ENCODE measurements at regions not wholly inside any gene's neighbourhood (a gene's known extent, or its start where the extent isn't known, plus 50 kb on each side); places are given as distances from the start of the nearest gene placed in this dataset.

DNA sequence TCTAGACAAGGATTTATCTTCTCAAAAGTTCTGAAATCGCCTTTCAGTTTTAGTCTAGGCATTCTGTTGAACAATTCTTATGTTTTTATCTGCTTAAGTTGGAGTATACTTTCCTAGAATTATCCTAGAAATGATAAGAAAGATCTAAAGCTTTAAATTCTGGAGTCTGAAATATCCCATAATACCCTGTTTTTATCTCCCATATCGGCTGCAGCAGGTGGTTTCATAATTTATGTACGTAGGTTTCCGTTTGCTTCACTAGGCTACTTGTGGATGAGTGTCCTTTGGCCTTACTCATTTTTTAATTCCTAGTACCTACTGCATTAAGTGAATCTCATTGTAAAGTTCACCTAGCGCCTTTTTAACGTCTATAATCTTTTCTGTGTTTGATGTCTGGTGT is 58.5 kb upstream of the MGAT5 start:
- TF ChIP-seq, protein P1, sequence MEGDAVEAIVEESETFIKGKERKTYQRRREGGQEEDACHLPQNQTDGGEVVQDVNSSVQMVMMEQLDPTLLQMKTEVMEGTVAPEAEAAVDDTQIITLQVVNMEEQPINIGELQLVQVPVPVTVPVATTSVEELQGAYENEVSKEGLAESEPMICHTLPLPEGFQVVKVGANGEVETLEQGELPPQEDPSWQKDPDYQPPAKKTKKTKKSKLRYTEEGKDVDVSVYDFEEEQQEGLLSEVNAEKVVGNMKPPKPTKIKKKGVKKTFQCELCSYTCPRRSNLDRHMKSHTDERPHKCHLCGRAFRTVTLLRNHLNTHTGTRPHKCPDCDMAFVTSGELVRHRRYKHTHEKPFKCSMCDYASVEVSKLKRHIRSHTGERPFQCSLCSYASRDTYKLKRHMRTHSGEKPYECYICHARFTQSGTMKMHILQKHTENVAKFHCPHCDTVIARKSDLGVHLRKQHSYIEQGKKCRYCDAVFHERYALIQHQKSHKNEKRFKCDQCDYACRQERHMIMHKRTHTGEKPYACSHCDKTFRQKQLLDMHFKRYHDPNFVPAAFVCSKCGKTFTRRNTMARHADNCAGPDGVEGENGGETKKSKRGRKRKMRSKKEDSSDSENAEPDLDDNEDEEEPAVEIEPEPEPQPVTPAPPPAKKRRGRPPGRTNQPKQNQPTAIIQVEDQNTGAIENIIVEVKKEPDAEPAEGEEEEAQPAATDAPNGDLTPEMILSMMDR (IDR thresholded peaks at IDR 0.05; ENCODE audit: borderline replicate concordance, extremely low read depth, insufficient read depth) = no peak
- intact Hi-C loops (cut with DNase I) = no loop called here
- no peak for FAIRE-seq
- H3K27me3 ChIP-seq (ENCODE audit: control insufficient read depth, insufficient read depth, low read length) = no peaks in the 10 kb centered on the region
- no peak overlapping the region for H3K27ac ChIP-seq (ENCODE audit: low read depth in 2 of 2, low read length in 2 of 2)
- H3K36me3 ChIP-seq (ENCODE audit: control insufficient read depth in 2 of 3, insufficient read depth in 3 of 3, low read length in 3 of 3) = no peaks in the 10 kb centered on the region
- H3K9ac ChIP-seq (ENCODE audit: low read length in 3 of 3) = no peak overlapping the region
- DNase-seq = no peak
- peaks cover 0 to 39% (median 19%) of the 10 kb centered on the region in 3 donors for H3K4me1 ChIP-seq (ENCODE audit: control insufficient read depth in 2 of 3, insufficient read depth in 2 of 3, low read depth in 1 of 3, low read length in 3 of 3)
- no peaks in the 10 kb centered on the region for H3K9me3 ChIP-seq (ENCODE audit: control insufficient read depth in 2 of 3, insufficient read depth in 1 of 3, low read length in 3 of 3)
- H3K4me3 ChIP-seq (ENCODE audit: low read length in 3 of 3) = no peak overlapping the region

DNA sequence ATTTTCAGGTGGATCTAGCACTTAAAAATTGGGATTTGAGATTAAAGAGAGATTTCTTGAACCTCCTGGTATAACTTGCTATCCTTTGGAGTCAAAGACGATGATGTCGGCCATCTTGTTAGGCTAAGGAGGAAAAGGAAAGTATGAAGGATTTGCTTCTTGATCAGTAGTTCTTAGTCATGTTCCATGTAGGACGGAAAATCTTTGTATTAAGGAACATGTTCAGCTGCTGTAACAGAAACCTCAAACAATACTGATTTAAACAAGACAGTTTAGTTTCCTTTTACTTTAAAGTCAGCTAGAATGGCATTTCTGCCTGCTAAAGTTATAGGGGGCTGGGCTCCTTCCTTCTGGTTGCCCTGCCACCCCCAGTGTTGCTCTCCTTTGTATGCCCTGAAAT is 56.4 kb upstream of the MGAT5 start:
- H3K36me3 ChIP-seq (ENCODE audit: control insufficient read depth in 2 of 3, insufficient read depth in 3 of 3, low read length in 3 of 3) = no peaks in the 10 kb centered on the region
- no peak overlapping the region for H3K27ac ChIP-seq (ENCODE audit: low read depth in 2 of 2, low read length in 2 of 2)
- TF ChIP-seq, protein P1 (IDR thresholded peaks at IDR 0.05; ENCODE audit: borderline replicate concordance, extremely low read depth, insufficient read depth) = no peak
- peaks cover 0 to 41% (median 19%) of the 10 kb centered on the region in 3 donors for H3K4me1 ChIP-seq (ENCODE audit: control insufficient read depth in 2 of 3, insufficient read depth in 2 of 3, low read depth in 1 of 3, low read length in 3 of 3)
- H3K27me3 ChIP-seq (ENCODE audit: control insufficient read depth, insufficient read depth, low read length) = no peaks in the 10 kb centered on the region
- intact Hi-C loops (cut with DNase I) = no loop called here
- H3K4me3 ChIP-seq (ENCODE audit: low read length in 3 of 3) = no peak overlapping the region
- no peaks in the 10 kb centered on the region for H3K9me3 ChIP-seq (ENCODE audit: control insufficient read depth in 2 of 3, insufficient read depth in 1 of 3, low read length in 3 of 3)
- FAIRE-seq (no peak), DNase-seq (no peak)
- no peak overlapping the region for H3K9ac ChIP-seq (ENCODE audit: low read length in 3 of 3)

DNA sequence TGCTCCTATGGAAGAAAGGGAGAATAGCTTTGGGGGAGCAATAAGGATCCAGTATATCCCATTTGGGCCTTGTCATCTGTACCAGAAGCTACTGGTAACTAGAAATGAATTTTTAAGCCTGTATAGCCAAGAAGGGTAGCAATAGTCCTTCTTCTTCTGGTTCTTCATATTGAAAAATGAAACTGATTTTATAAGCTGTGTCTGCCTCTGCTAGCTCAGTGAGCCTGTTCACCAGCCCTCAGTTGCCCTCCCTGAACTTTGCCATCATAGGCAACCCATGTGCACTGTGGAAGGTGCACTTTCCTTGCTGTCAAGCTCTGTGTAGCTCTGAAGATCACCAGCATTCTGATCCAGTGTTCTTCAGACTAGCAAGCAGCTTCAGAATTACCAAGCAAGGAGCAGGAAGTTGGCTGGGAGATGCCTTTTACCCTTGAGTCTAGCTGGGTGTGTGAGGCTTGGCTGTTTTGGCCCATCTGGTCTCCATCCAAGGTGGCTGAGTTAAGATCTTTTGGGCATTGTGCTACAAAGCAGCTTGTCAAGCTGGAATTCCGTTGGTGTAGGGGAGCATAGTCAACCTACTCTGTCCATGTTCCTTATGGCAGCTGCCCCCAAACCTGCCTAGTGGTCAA is 55.8 kb upstream of the MGAT5 start:
- no peaks in the 10 kb centered on the region for H3K36me3 ChIP-seq (ENCODE audit: control insufficient read depth in 2 of 3, insufficient read depth in 3 of 3, low read length in 3 of 3)
- H3K27me3 ChIP-seq (ENCODE audit: control insufficient read depth, insufficient read depth, low read length) = no peaks in the 10 kb centered on the region
- TF ChIP-seq, protein P1 (IDR thresholded peaks at IDR 0.05; ENCODE audit: borderline replicate concordance, extremely low read depth, insufficient read depth) = no peak
- no peak overlapping the region for H3K4me3 ChIP-seq (ENCODE audit: low read length in 3 of 3)
- FAIRE-seq (no peak), DNase-seq (no peak)
- peaks cover 0 to 41% (median 19%) of the 10 kb centered on the region in 3 donors for H3K4me1 ChIP-seq (ENCODE audit: control insufficient read depth in 2 of 3, insufficient read depth in 2 of 3, low read depth in 1 of 3, low read length in 3 of 3)
- H3K27ac ChIP-seq (ENCODE audit: low read depth in 2 of 2, low read length in 2 of 2) = no peak overlapping the region
- intact Hi-C loops (cut with DNase I) = no loop called here
- no peaks in the 10 kb centered on the region for H3K9me3 ChIP-seq (ENCODE audit: control insufficient read depth in 2 of 3, insufficient read depth in 1 of 3, low read length in 3 of 3)
- no peak overlapping the region for H3K9ac ChIP-seq (ENCODE audit: low read length in 3 of 3)

DNA sequence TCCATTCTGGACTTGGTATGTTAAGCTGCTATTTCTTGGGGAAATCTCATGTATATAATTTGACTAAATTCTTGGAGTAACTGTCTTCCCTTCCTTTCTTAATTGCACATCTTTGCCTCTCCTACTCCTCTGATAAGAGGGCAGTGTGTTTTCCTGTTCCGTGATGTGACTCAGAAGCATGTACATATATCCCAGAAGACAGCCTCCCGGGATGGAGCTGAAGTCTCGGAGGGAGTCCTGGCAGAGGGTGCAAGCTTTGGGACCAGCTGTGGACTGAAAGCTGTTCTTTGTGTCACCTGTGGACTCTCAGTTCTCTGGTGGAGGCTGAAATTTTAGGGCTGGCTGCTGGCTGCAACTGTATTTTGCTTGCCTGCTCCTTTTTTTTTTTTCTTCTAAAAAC is 54.7 kb upstream of the MGAT5 start:
- Histone ChIP-seq H3K27me3 (ENCODE audit: control insufficient read depth, insufficient read depth, low read length) (no peaks in the 10 kb centered on the region), H3K27ac (ENCODE audit: low read depth in 2 of 2, low read length in 2 of 2) (no peak overlapping the region), H3K4me3 (ENCODE audit: low read length in 3 of 3) (no peak overlapping the region), H3K36me3 (ENCODE audit: control insufficient read depth in 2 of 3, insufficient read depth in 3 of 3, low read length in 3 of 3) (no peaks in the 10 kb centered on the region), H3K9me3 (ENCODE audit: control insufficient read depth in 2 of 3, insufficient read depth in 1 of 3, low read length in 3 of 3) (no peaks in the 10 kb centered on the region), H3K9ac (ENCODE audit: low read length in 3 of 3) (no peak overlapping the region), H3K4me1 (ENCODE audit: control insufficient read depth in 2 of 3, insufficient read depth in 2 of 3, low read depth in 1 of 3, low read length in 3 of 3) (peaks cover 0 to 37% (median 15%) of the 10 kb centered on the region in 3 donors)
- no peak for DNase-seq
- intact Hi-C loops (cut with DNase I) = no loop called here
- FAIRE-seq = no peak
- TF ChIP-seq, protein P1 (IDR thresholded peaks at IDR 0.05; ENCODE audit: borderline replicate concordance, extremely low read depth, insufficient read depth) = no peak
